Thyroid gland (tissue), 4 donors: ENCODE measurements at regions not wholly inside any gene's neighbourhood (a gene's known extent, or its start where the extent isn't known, plus 50 kb on each side); places are given as distances from the start of the nearest gene placed in this dataset.
"Not testable (repeated sequence)": the region's sequence is repeated elsewhere in the genome, so short reads cannot be mapped to it uniquely, and the experiment has no call there.

ENCODE experiments used
- DNase-seq, 2 donors: peaks; one replicate each; pipeline ENCODE4 v3.0.0-alpha.2; 2019
- H3K27ac ChIP-seq, 3 donors: fragments of 200-600 bp; sonication (generic); 1 replicate in 2 of 3; 2 replicates in 1 of 3; pipeline ENCODE4 v1.5.1; 2016 to 2019; ENCODE audit warnings: mild to moderate bottlenecking in 1 of 3, moderate library complexity in 1 of 3
- H3K27me3 ChIP-seq: fragments of 200-600 bp; sonication (generic); one replicate; pipeline ENCODE4 v1.5.1; 2019
- H3K36me3 ChIP-seq, 2 donors: fragments of 200-600 bp; sonication (generic); one replicate each; pipeline ENCODE4 v1.5.1; 2016 to 2019
- H3K4me1 ChIP-seq, 2 donors: fragments of 200-600 bp; sonication (generic); one replicate each; pipeline ENCODE4 v1.5.1; 2017 to 2019
- H3K4me3 ChIP-seq, 3 donors: fragments of 200-600 bp; sonication (generic); replicated peaks in 1 of 3; 1 replicate in 2 of 3; 2 replicates in 1 of 3; pipeline ENCODE4 v1.5.1; 2016; ENCODE audit warnings: mild to moderate bottlenecking in 1 of 3
- H3K9me3 ChIP-seq: fragments of 200-600 bp; sonication (generic); one replicate; pipeline ENCODE4 v1.5.1; 2017
- POLR2A ChIP-seq, 2 donors: fragments of 450-650 bp; IDR thresholded peaks; one replicate each; pipeline ENCODE4 v1.6.1; 2017; ENCODE audit warnings: antibody characterized with exemption in 2 of 2, mild to moderate bottlenecking in 2 of 2, moderate library complexity in 1 of 2
- WGBS, 2 donors: methylation state at CpG; one replicate each; pipeline ENCODE4 v1.1.5; 2017; 5-methylcytosine and 5-hydroxymethylcytosine counted together
- intact Hi-C: fragments of 100-400 bp; cut with DNase I; formaldehyde crosslinking; loops from one replicate; pipeline ENCODE4 v1.15.1; 2023
- TF ChIP-seq, protein P1 (sequence below), 6 experiments: fragments of 200-600 bp in 3 of 6; fragments of 450-650 bp in 3 of 6; sonication (generic) in 3 of 6; IDR thresholded peaks; one replicate each; pipeline ENCODE4 v1.5.1; 2016 to 2019; ENCODE audit warnings: antibody characterized with exemption in 6 of 6, mild to moderate bottlenecking in 2 of 6, inconsistent platforms in 1 of 6, moderate library complexity in 1 of 6

GRCh38 chrX:139475432-139475831 is 55.1 kb upstream of the F9 start:
- intact Hi-C loops = no loop called here

DNA sequence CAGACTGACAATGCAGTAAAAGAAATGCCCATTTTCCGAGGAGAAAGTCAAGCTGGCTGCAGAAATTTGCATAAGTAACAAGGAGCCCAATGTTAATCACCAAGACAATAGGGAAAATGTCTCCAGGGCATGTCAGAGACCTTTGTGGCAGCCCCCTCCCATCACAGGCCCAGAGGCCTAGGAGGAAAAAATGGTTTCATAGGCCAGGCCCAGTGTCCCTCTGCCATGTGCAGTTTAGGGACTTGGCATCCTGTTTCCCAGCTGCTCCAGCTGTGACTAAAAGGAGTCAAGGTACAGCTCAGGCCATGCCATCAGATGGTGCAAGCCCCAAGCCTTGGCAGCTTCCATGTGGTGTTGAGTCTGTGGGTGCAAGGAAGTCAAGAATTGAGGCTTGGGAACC is 68.6 kb upstream of the F9 start:
- DNase-seq, H3K27ac ChIP-seq, H3K4me1 ChIP-seq, intact Hi-C loops, H3K4me3 ChIP-seq, H3K9me3 ChIP-seq, H3K36me3 ChIP-seq, H3K27me3 ChIP-seq: not testable (repeated sequence)
- 67 to 90% methylated on average over 1 of the region's 1 CpG for WGBS, 2 donors

More at GRCh38 chrX:139475432-139475831, 55.1 kb upstream of the F9 start:
- peak; percentile 5 for DNase-seq
- Histone ChIP-seq H3K36me3 (no peaks in the 10 kb centered on the region), H3K9me3 (no peaks in the 10 kb centered on the region), H3K4me3 (no peak overlapping the region), H3K4me1 (peaks cover 0 to 4% of the 10 kb centered on the region in 2 donors), H3K27ac (no peak overlapping the region), H3K27me3 (no peaks in the 10 kb centered on the region)
- TF ChIP-seq POLR2A (IDR thresholded peaks at IDR 0.05) = no peak
- TF ChIP-seq, protein P1, sequence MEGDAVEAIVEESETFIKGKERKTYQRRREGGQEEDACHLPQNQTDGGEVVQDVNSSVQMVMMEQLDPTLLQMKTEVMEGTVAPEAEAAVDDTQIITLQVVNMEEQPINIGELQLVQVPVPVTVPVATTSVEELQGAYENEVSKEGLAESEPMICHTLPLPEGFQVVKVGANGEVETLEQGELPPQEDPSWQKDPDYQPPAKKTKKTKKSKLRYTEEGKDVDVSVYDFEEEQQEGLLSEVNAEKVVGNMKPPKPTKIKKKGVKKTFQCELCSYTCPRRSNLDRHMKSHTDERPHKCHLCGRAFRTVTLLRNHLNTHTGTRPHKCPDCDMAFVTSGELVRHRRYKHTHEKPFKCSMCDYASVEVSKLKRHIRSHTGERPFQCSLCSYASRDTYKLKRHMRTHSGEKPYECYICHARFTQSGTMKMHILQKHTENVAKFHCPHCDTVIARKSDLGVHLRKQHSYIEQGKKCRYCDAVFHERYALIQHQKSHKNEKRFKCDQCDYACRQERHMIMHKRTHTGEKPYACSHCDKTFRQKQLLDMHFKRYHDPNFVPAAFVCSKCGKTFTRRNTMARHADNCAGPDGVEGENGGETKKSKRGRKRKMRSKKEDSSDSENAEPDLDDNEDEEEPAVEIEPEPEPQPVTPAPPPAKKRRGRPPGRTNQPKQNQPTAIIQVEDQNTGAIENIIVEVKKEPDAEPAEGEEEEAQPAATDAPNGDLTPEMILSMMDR (IDR thresholded peaks at IDR 0.05) = peak in 3 of 6 experiments; percentile 9 to 49 (median 35)
- 16 to 27% methylated on average over 3 of the region's 3 CpGs for WGBS, 2 donors

DNA sequence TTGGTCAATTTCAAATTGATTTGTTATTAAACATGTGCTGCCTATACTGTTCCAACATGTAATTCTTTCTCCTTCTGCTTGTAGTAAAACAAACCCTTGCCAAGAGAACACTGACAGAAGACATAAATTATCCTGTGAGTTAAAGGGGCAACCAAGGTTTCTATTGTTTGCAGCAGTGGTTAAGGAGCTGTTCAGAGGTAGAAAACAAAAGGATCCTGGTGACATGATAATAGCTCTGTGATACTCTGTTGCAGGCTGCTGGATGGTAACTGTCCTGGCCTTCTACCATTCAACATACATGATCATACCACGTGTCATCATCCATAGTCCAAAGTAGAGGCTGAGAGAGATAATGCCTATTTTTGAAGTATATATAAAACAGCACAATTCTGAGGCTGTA is 75.8 kb upstream of the F9 start:
- WGBS, 2 donors = 73 to 80% methylated on average over 1 of the region's 1 CpG
- no peaks in the 10 kb centered on the region for H3K36me3 ChIP-seq

GRCh38 chrX:139448996-139449395 is 81.5 kb upstream of the F9 start:
- TF ChIP-seq, protein P1 (IDR thresholded peaks at IDR 0.05) = no peak
- TF ChIP-seq POLR2A (IDR thresholded peaks at IDR 0.05) = no peak
- Histone ChIP-seq H3K36me3 (no peaks in the 10 kb centered on the region), H3K27ac (no peak overlapping the region), H3K9me3 (no peaks in the 10 kb centered on the region), H3K27me3 (no peaks in the 10 kb centered on the region), H3K4me3 (no peak overlapping the region), H3K4me1 (no peaks in the 10 kb centered on the region)
- WGBS, 2 donors = 64 to 82% methylated on average over 2 of the region's 2 CpGs
- intact Hi-C loops = no loop called here
- no peak for DNase-seq

More for the DNA sequence above, 75.8 kb upstream of the F9 start:
- no peaks in the 10 kb centered on the region for H3K9me3 ChIP-seq
- no peak for TF ChIP-seq POLR2A (IDR thresholded peaks at IDR 0.05)
- TF ChIP-seq, protein P1 (IDR thresholded peaks at IDR 0.05) = no peak
- H3K4me1 ChIP-seq = no peaks in the 10 kb centered on the region
- intact Hi-C loops = no loop called here
- no peaks in the 10 kb centered on the region for H3K27me3 ChIP-seq
- H3K27ac ChIP-seq = no peak overlapping the region
- H3K4me3 ChIP-seq = no peak overlapping the region
- DNase-seq = no peak

DNA sequence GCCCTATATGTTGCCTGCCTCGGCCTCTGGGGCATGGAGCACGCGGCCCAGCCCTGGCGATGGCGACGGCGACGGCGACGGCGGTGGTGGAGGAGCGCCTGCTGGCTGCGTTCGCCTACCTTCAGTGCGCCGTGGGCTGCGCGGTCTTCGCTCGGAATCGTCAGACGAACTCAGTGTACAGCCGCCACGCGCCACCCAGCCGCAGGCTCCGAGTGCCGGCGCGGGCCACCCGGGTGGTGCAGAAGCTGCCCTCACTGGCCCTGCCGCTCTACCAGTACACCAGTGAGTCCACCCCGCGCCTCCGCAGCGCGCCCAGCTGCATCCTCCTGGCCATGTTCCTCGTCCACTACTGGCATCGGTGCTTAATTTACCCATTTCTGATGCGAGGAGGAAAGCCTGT is 83.7 kb upstream of the F9 start:
- DNase-seq = no peak
- no peak overlapping the region for H3K4me3 ChIP-seq
- no peaks in the 10 kb centered on the region for H3K27me3 ChIP-seq
- H3K4me1 ChIP-seq = no peaks in the 10 kb centered on the region
- 98% methylated on average over 18 to 23 of the region's 40 CpGs for WGBS, 2 donors
- intact Hi-C loops = no loop called here
- no peaks in the 10 kb centered on the region for H3K9me3 ChIP-seq
- no peak for TF ChIP-seq POLR2A (IDR thresholded peaks at IDR 0.05)
- TF ChIP-seq, protein P1 (IDR thresholded peaks at IDR 0.05) = no peak
- no peaks in the 10 kb centered on the region for H3K36me3 ChIP-seq
- H3K27ac ChIP-seq = no peak overlapping the region

DNA sequence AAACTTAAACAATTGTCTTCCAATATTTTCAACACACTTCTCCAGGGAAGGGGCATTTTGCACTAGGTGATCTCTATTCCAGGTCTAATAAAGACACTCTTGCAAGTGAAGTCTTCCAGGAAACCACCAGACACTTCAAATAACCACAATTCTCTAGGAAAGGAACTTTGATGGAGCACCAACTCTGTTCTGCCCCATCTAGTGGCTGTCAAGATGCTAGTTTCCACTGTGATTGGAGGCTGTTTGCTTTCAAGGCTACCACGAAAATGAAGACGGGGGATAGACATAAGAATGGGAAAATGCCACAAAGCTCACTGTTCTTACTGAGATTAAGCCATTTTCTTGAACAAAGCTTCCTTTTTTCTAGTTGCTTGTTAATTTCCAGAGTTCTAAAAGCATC is 100.6 kb upstream of the F9 start:
- TF ChIP-seq, protein P1 (IDR thresholded peaks at IDR 0.05) = peak in 4 of 6 experiments; percentile 8 to 43 (median 36)
- TF ChIP-seq POLR2A (IDR thresholded peaks at IDR 0.05) = no peak
- intact Hi-C loops = no loop called here
- DNase-seq = peak in 1 of 2 donors; percentile 9
- 3 to 31% methylated on average over 2 of the region's 2 CpGs for WGBS, 2 donors
- H3K27ac ChIP-seq = no peak overlapping the region
- H3K36me3 ChIP-seq = no peaks in the 10 kb centered on the region
- no peaks in the 10 kb centered on the region for H3K27me3 ChIP-seq
- no peak overlapping the region for H3K4me3 ChIP-seq
- no peaks in the 10 kb centered on the region for H3K4me1 ChIP-seq
- H3K9me3 ChIP-seq = no peaks in the 10 kb centered on the region
